Smooth muscle cell of the brain vasculature (primary cell): ENCODE measurements at regions not wholly inside any gene's neighbourhood (a gene's known extent, or its start where the extent isn't known, plus 50 kb on each side); places are given as distances from the start of the nearest gene placed in this dataset.

Source experiments
- DNase-seq: peaks from one replicate; pipeline ENCODE4 v3.0.0-alpha.2; 2012; ENCODE audit warnings: low read depth, low spot score

- DNase-seq = no peak
These were observed 63.2 kb upstream of the EPS8L3 start for GRCh38 chr1:109826930-109827349.

DNA sequence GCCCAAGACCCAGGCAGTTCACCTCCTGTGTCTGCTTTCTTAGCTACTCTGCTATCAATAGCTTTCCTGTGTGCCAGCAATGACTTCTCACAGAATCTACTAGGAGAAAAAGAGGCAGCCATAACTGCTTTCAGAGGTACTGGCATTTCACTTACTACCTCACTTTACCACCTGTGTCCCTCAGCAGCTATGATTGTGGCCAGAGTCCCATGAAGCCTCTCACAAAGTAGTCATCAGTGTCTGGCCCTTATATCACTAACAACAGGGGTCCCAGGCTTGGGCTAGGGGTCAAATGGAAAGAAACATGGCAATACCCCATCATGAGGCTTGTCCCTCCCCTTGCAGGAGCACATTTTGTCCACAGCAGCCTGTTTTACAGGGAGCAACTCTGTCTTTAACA lies 62.7 kb upstream of the EPS8L3 start:
- no peak for DNase-seq

- no peak for DNase-seq
These were observed 60.8 kb upstream of the EPS8L3 start for GRCh38 chr1:109824349-109825115.

DNA sequence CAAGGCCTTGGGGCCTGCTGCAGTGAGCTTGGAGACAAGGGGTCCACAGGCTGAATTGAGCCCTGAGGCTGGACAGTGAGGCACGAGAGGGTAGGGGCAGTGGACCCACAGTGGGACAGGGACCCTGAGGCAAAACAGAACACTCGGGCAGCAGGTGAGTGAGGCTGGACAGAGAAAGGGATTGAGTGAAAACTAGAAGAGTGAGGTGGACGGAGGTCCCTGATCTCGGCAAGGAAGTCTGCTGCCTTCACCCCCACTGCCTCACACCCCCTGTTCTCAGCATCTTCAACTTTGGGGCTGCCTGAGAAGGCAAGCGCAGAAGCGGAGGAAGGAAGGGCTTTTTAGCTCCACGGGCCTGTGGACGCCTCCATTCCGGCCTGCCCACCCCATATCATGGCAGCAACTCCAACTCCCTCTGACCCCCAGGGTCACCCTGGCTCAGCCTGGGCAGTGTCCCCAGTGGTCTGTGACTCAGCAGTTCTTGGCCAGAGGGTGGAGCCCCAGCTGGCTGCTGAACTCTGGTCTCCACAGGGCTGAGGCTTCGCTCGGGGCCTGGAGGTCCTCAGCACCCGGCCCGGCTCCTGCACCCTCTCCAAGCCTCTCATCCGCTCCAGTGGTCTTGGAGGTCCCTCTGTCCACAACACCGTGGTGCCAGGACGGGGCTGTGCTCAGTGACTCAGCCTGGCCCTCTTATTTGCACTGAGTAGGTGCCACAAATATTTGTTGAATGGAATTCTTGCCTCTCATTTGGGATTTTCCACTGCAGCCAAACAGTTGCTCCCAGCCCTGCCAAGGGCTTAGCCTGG lies 60.0 kb upstream of the EPS8L3 start:
- DNase-seq = no peak

DNA sequence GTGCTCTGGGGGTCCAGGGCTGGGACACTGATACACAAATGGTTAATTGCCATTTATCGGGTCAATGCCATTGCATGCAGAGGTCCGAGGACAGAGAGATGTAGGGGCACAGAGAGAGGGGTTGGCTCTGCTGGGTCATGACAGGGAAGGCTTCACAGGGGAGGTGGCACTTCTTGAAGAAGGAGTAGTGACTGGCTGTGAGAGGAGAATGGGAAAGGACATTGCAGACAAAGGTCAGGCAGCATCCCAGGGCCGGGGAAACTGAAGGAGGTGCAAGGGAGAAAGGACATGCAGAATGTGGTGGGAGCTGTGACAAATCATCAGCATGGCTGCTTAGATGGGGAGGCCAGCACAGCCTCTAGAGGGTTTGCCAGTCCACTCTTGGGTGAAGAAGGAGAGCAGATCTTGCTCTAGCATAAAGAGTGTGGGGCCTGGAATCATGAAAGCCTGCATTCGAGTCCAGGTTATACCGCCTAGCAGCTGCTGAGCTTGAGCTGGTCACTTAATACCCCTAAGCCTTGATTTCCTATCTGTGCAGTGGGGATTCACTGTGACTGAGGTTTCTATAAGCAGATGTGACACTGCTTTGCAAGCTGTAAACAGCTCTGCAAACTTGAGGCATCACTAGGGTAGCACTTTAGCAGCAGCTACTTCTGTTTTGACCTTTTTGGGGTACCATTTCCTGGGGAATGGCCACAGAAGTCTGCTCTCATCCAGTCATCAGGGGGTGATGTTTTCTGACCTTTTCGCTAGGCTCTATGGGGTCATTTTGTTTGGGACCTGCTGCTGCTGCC lies 59.2 kb upstream of the EPS8L3 start:
- no peak for DNase-seq

DNA sequence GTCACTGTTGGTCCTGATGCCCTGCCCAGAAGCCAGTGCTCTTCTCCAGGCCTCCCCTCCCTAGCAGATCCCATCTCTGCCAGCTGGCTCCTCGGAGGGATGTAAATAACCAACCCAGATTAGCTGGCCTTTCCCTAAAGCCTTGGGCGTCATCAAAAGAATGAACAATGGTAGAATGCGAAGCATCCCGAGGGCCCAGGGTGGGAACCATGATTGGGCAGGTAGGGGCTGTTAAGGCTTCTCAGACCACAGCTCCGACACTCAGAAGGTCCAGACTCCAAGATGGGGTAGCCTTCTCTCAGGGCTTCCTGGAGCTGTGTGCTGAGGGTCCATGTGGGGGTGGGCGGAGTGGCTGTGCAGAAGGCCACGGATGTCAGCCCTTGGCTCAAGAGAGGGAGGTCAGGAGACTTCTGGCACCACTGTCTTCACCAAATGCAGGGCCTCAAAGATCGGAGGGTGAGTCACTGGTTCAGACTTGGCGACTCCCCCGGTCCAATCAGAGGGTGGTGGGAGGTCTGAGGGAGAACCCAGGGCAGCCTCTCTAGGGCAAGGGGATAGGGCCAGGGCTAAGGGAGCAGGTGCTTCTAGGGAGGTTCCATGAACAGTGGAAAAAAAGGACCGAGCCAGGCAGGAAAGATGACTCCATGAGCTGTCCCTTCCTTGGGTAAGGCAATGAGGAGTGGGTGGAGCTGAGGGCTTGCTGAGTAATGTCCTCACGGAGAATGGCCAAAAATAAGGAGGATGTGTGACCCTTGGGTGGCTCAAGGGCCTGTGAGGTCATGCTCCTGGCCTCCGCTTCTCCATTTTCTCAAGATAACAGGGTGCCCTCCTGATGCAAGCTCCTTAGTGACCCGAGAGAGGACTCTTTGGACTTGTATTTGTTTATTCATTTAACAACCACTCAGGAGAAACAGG lies 58.4 kb upstream of the EPS8L3 start:
- no peak for DNase-seq

- DNase-seq = peak; percentile 39
These were observed 57.5 kb upstream of the EPS8L3 start for GRCh38 chr1:109821221-109821669.

DNA sequence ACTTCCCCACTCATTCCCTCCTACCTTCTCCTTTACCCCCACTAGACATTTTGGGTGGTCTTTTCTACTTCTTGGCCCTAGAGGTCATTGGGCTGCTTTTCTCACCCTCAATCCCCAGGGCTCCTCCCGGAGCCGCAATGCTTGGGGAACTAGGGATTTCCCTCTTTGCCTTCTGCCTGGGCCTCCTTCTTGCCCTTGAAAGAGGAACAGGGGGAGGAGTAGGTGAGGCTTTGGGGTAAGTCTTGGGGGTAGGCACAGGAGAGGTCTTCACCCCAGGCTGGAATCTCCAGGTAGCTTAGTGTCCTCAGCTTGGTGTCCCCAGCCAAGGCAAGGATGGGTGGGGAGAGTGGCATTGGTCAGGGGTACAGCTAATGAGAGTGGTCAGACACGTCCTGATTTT lies 56.2 kb upstream of the EPS8L3 start:
- DNase-seq = no peak

DNA sequence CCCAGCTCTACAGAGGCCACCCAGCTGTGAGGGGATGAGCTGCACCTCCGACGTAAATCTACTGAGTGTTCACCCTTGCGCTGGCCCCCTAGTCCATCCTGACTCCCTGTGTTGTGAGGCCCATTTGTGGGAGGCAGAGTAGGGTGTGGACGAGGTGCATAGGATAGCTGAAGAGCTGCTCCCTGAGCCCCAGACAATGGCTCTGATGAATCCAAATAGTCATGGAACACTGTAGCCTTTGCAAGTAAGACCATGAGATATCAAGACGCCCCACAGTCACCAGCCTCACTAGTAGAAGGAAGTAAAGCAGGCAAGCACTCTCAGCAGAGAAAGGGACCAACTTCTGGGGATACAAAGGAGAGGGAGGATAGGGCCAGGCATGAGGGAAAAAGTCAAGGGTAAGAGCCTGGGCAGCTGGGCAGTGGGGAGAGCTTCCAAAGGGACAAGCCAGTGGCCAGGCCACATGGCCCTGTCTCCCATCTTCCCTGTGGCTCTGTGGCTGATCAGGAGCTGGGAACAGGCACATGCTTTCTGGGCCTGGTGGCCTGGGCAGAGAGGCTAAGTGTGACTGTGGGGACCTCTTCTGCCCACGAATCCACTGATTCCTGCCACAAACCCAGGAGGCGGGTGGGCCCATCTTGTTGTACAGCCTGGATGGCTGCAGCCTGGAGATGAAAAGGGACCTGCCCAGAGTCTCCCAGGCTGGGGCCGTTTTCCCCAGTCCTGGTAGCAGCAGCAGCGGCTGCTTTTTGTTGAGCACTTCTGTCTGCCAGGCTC lies 55.5 kb upstream of the EPS8L3 start:
- no peak for DNase-seq

GRCh38 chr1:109818271-109818987 lies 54.7 kb upstream of the EPS8L3 start:
- no peak for DNase-seq

DNA sequence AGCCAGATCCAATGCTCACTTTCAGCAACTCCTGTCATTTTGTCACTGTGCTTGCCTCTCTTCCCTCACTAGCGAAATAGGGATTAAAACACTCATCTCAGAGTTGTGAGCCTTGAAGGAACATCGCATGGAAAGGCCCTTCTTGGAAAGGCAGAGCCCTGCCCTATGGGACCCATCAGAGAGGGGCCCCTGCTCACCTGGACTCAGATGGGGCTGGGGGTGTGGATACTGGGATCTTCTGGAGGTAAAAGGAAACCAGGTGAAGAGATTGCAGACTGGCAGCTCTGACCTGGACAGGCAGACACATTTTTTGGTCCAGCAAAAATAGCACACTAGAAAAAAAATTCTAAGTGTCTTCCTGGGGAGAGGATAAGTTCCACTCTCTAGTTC lies 54.2 kb upstream of the EPS8L3 start:
- no peak for DNase-seq

- DNase-seq = no peak
These were observed 53.3 kb upstream of the EPS8L3 start for GRCh38 chr1:109816975-109817535.

- DNase-seq = no peak
These were observed 52.6 kb upstream of the EPS8L3 start for GRCh38 chr1:109816175-109816811.

DNA sequence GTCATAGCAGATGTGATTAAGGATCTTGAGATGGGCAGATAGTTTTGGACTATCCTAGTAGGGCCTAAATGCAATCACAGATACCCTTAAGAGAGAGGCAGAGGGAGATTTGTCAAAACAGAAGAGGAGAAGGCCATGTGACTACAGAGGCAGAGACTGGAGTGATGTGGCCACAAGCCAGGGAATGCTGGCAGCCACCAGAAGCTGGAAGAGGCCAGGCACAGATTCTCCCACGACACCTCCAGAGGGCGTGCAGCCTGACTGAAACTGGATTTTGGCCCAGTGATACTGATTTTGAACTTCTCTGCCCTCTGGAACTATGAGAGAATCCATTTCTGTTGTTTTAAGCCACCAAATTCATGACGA lies 52.1 kb upstream of the EPS8L3 start:
- no peak for DNase-seq

DNA sequence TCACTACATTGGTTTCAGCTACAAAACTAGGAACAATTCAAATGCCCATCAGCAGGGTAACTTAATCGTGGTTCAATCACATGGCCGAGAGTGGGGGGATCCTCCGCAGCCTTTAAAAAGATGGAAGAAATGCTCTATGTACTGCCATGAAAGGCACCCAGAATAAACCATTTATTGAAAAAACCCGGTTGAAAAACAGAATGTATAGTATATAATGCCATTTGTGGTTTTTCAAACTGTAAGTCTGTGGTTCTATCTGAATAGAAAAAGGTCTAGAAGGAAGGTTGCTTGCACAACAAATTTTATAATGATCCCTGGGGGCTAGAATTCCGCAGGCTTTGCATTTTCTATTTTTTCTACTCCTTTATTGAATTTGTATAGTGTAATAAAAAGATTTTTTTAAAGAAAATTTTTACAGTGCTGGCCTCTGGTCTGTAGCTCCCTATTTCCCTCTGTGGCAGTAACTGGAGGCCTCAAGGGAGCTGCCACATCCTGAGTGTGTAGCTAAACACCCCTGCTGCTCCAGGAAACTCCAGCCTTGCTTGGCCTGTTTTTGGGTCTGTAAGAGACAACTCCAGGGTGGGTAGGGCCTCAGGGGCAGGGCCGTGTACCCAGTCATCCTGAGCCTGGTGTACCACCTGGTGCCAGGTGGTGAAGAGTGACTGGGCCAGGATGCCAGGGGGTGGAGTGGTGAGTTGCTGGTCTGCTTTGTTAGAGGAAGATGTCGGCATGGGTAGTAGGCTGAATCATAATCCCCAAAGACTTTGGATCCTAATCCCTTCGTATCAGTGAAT lies 51.5 kb upstream of the EPS8L3 start:
- DNase-seq = no peak

- no peak for DNase-seq
These were observed 50.5 kb upstream of the EPS8L3 start for GRCh38 chr1:109814223-109814622.
